Fibroblast of villous mesenchyme (primary cell): ENCODE measurements at regions not wholly inside any gene's neighbourhood (a gene's known extent, or its start where the extent isn't known, plus 50 kb on each side); places are given as distances from the start of the nearest gene placed in this dataset.
A peak's percentile ranks its signal among the peaks of the same experiment; 100 is the strongest.

Experiments used
- DNase-seq: peaks from one replicate; pipeline ENCODE4 v3.0.0-alpha.2; 2010; ENCODE audit warnings: low read depth
- H3K4me3 ChIP-seq: 2 replicates; pipeline ENCODE4 v1.5.1; 2011; ENCODE audit warnings: low read depth, mild to moderate bottlenecking, low read length
- CTCF ChIP-seq: IDR thresholded peaks from 2 replicates; pipeline ENCODE4 v1.5.1; 2012; ENCODE audit warnings: low read depth, mild to moderate bottlenecking, low read length; ENCODE audit not compliant: insufficient read depth

GRCh38 chr17:77417575-77417974, 276.8 kb downstream of the SEC14L1 start:
- TF ChIP-seq CTCF: no peak
- H3K4me3 ChIP-seq: no peak overlapping the region

GRCh38 chr17:77418609-77419008, 277.8 kb downstream of the SEC14L1 start:
- no peak for TF ChIP-seq CTCF
- no peak overlapping the region for H3K4me3 ChIP-seq
- no peak for DNase-seq

More at GRCh38 chr17:77417575-77417974, 276.8 kb downstream of the SEC14L1 start:
- DNase-seq: no peak

GRCh38 chr17:77419095-77419494, 278.3 kb downstream of the SEC14L1 start:
- DNase-seq: no peak
- no peak overlapping the region for H3K4me3 ChIP-seq
- TF ChIP-seq CTCF: no peak

GRCh38 chr17:77419547-77420094, 278.9 kb downstream of the SEC14L1 start:
- no peak for TF ChIP-seq CTCF
- DNase-seq: no peak
- H3K4me3 ChIP-seq: no peak overlapping the region

GRCh38 chr17:77420095-77420803, 279.5 kb downstream of the SEC14L1 start:
- H3K4me3 ChIP-seq: no peak overlapping the region
- DNase-seq: no peak

GRCh38 chr17:77420804-77421629, 280.2 kb downstream of the SEC14L1 start:
- DNase-seq: peak; percentile 95
- H3K4me3 ChIP-seq: no peak overlapping the region
- no peak for TF ChIP-seq CTCF

More at GRCh38 chr17:77420095-77420803, 279.5 kb downstream of the SEC14L1 start:
- TF ChIP-seq CTCF: peak; percentile 31
